Epithelial cell of esophagus (primary cell): ENCODE measurements at regions not wholly inside any gene's neighbourhood (a gene's known extent, or its start where the extent isn't known, plus 50 kb on each side); places are given as distances from the start of the nearest gene placed in this dataset.

Source experiments
- DNase-seq: peaks from one replicate; pipeline ENCODE4 v3.0.0; 2010; ENCODE audit warnings: low read depth
- H3K4me3 ChIP-seq: 2 replicates; pipeline ENCODE4 v1.5.1; 2011; ENCODE audit warnings: mild to moderate bottlenecking, low read length, control low read depth
- TF ChIP-seq, protein P1 (sequence below): IDR thresholded peaks from 2 replicates; pipeline ENCODE4 v1.5.1; 2011; ENCODE audit warnings: low read depth, mild to moderate bottlenecking, low read length, control low read depth, inconsistent platforms; ENCODE audit not compliant: insufficient read depth; ENCODE audit errors: missing control alignments

DNA sequence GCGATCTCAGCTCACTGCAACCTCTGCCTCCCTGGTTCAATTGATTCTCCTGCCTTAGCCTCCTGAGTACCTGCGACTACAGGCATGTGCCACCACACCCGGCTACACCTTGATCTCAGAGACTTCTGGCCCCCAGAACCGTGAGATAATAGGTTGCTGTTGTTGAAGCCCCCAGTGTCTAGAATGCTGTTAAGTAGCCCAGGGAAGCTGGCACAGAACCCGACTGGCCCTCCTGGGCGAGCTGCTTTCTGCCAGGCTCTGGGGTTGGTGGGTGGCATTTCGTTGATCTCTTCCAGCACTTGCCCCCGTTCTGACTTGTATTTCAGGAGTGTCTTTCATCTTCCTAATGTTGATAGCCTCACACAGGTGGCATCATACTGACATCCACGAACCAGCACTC lies 807.1 kb downstream of the CDH9 start:
- TF ChIP-seq, protein P1, sequence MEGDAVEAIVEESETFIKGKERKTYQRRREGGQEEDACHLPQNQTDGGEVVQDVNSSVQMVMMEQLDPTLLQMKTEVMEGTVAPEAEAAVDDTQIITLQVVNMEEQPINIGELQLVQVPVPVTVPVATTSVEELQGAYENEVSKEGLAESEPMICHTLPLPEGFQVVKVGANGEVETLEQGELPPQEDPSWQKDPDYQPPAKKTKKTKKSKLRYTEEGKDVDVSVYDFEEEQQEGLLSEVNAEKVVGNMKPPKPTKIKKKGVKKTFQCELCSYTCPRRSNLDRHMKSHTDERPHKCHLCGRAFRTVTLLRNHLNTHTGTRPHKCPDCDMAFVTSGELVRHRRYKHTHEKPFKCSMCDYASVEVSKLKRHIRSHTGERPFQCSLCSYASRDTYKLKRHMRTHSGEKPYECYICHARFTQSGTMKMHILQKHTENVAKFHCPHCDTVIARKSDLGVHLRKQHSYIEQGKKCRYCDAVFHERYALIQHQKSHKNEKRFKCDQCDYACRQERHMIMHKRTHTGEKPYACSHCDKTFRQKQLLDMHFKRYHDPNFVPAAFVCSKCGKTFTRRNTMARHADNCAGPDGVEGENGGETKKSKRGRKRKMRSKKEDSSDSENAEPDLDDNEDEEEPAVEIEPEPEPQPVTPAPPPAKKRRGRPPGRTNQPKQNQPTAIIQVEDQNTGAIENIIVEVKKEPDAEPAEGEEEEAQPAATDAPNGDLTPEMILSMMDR = no peak
- DNase-seq = no peak
- no peak overlapping the region for H3K4me3 ChIP-seq

DNA sequence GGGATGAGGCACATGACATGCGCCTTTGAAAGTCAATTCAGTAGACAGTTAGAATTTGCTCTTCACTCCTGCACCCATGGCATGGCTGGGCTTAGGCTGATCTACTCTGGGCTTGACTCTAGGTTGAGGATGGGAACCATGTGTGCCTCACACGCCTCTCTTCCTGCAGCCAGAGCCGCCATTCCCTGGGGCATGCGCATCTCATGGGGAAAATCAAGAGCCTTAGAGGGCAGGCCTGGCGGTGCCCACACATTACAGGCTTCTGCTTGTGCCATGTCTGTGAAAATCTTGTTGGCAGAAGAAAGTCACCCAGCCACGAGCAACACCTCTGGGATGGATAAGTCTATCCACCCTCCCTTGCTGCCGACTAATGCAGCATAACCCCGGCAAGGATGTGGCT lies 808.5 kb downstream of the CDH9 start:
- no peak for DNase-seq
- TF ChIP-seq, protein P1 = no peak
- H3K4me3 ChIP-seq = no peak overlapping the region

DNA sequence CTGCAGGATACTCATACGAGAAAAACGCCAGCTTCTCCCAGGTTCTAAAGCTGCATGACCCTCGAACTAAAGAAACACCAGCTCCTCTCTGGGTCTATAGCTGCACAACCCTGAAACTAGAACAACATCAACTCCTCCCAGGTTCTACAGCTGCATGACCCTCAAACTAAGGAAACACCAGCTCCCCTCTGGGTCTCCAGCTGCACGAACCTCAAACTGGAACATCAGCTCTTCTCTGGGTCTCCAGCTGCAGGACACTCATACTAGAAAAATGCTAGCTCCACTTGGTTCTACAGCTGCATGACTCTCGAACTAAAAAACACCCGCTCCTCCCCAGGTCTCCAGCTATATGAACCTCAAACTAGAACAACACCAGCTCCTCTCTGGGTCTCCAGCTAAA lies 811.1 kb downstream of the CDH9 start:
- TF ChIP-seq, protein P1 = no peak
- H3K4me3 ChIP-seq = no peak overlapping the region

DNA sequence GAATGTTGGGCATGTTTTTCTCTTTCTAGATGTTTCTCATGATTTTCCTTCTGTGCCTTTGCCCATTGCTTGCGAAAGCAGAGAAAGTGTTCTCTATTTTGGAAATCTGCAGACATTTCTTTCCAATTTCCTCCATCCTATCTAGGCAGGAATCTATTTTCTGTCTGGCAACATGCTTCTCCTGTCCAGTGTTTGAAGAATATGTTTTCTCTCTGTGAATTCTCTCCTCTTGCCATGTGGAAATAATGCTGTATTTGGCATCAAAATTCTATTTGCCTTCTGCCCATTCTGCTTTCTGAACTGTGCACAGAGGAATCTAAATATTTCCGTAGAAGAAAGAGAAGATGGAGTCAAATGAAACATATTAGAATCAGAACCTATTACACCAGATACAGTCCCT lies 833.3 kb downstream of the CDH9 start:
- TF ChIP-seq, protein P1 = no peak
- H3K4me3 ChIP-seq = no peak overlapping the region
- DNase-seq = no peak

More for the DNA sequence above, 811.1 kb downstream of the CDH9 start:
- no peak for DNase-seq

DNA sequence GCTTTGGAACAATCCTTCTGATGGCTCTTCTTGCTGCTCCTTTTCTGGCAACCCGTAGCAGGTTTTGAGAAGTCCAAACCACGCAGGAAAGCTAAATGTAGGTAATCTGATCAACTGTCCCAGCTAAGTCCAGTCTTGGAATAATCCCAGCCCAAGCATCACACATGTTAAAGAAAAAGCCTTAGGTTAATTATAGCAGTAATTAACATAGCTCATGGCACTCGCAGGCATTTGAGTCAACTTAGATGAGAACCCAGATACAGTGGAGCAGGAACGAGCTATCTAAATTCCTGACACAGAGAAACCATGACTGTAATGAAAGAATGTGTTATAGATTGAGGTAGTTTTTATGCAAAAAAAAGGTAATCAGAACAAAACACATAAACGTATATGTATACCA lies 844.8 kb downstream of the CDH9 start:
- no peak overlapping the region for H3K4me3 ChIP-seq
- TF ChIP-seq, protein P1 = no peak

DNA sequence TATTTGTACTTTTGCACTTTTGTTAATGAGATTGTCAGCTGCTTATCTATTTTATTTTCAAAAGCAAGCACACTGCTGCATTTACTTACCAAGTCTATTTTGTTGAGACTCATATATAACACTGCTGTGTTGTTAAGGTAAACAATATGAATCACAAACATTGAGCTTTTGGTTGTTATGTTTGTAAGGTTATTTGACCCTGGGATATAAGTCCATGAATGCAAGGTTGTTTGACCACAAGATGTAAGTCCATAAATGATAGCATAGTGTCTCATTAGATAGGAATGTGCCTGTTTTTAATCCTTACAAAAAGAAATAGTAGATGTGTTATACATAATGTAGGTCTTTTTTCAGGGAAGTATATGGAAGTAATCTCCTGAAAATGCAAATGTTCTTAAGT lies 845.9 kb downstream of the CDH9 start:
- no peak for DNase-seq
- TF ChIP-seq, protein P1 = no peak
- no peak overlapping the region for H3K4me3 ChIP-seq

More for the DNA sequence above, 844.8 kb downstream of the CDH9 start:
- DNase-seq = no peak

DNA sequence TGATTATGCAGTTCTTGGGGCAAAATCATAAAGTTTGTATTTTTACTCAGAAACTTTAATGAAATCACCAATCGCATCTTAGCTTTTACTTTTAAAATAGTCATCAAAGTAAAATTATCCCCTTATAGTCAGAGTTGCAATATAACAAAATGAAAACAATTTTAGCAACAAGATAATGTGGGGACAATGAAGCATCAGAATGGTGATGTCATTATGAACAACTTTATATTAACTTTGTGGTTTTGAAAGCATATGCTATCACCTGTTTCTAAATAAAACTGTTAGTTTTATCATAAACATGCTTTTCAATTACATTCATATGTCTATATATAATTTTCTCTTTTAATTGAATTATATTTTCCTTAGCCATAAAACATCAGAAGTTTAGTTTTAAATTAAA lies 856.8 kb downstream of the CDH9 start:
- TF ChIP-seq, protein P1 = no peak
- H3K4me3 ChIP-seq = no peak overlapping the region
- DNase-seq = no peak
